H1 (cell line): ENCODE measurements at regions not wholly inside any gene's neighbourhood (a gene's known extent, or its start where the extent isn't known, plus 50 kb on each side); places are given as distances from the start of the nearest gene placed in this dataset.
A peak's percentile ranks its signal among the peaks of the same experiment; 100 is the strongest.

Experiments used
- CTBP2 ChIP-seq: IDR thresholded peaks from 2 replicates; pipeline ENCODE4 v1.7.0; 2011; ENCODE audit warnings: borderline replicate concordance, mild to moderate bottlenecking, moderate library complexity, mixed read lengths, low read length; ENCODE audit not compliant: insufficient read depth, insufficient read length
- KDM5A ChIP-seq: fragments of 200-600 bp; IDR thresholded peaks from 2 replicates; pipeline ENCODE4 v1.7.1; 2012; ENCODE audit warnings: mild to moderate bottlenecking, low read length, inconsistent platforms, mixed read lengths
- TEAD4 ChIP-seq: IDR thresholded peaks from 2 replicates; pipeline ENCODE4 v1.6.1; 2012; ENCODE audit warnings: low read depth, low read length, inconsistent platforms, mixed read lengths
- TF ChIP-seq, protein P1 (sequence below): IDR thresholded peaks from 2 replicates; pipeline ENCODE4 v1.6.1; 2011; ENCODE audit warnings: low read depth, mild to moderate bottlenecking, low read length; ENCODE audit not compliant: insufficient read depth

GRCh38 chr7:155190688-155191087, 107.0 kb upstream of the INSIG1 start (continued):
- TF ChIP-seq TEAD4 (peak; percentile 33; the same call in 1 of the 2 replicates), KDM5A (no peak), CTBP2 (no peak)
- TF ChIP-seq, protein P1, sequence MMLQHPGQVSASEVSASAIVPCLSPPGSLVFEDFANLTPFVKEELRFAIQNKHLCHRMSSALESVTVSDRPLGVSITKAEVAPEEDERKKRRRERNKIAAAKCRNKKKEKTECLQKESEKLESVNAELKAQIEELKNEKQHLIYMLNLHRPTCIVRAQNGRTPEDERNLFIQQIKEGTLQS: no peak
- TF ChIP-seq, all 59 proteins: peak for 4
